Keratinocyte (primary cell): ENCODE measurements at regions not wholly inside any gene's neighbourhood (a gene's known extent, or its start where the extent isn't known, plus 50 kb on each side); places are given as distances from the start of the nearest gene placed in this dataset.
"Not testable (repeated sequence)": the region's sequence is repeated elsewhere in the genome, so short reads cannot be mapped to it uniquely, and the experiment has no call there.

Experiments
- DNase-seq: peaks from one replicate; pipeline ENCODE4 v3.0.0-alpha.2; 2011; ENCODE audit warnings: low read depth, missing footprints, low spot score
- FAIRE-seq: peaks from 2 replicates; lab custom pipeline; 2011; peaks lifted over from hg19 to GRCh38; lab: Jason Lieb, UNC
- H2AFZ ChIP-seq: 2 replicates; pipeline ENCODE4 v1.6.0; 2012; ENCODE audit warnings: low read length, control low read depth, inconsistent platforms; ENCODE audit not compliant: control insufficient read depth
- H3K27ac ChIP-seq: 2 replicates; pipeline ENCODE4 v1.5.1; 2011; ENCODE audit warnings: low read length; ENCODE audit not compliant: control insufficient read depth, insufficient read depth
- H3K27me3 ChIP-seq: 3 replicates; pipeline ENCODE4 v1.6.0; 2011; ENCODE audit warnings: low read length; ENCODE audit not compliant: control insufficient read depth, insufficient read depth; ENCODE audit errors: extremely low read depth
- H3K36me3 ChIP-seq, 2 experiments: 2 replicates in 1 of 2; 3 replicates in 1 of 2; pipeline ENCODE4 v1.5.1; 2011; ENCODE audit warnings: low read length in 2 of 2, mild to moderate bottlenecking in 1 of 2; ENCODE audit not compliant: control insufficient read depth in 2 of 2, insufficient read depth in 2 of 2; ENCODE audit errors: extremely low read depth in 1 of 2
- H3K4me1 ChIP-seq: 3 replicates; pipeline ENCODE4 v1.5.1; 2011; ENCODE audit warnings: low read length; ENCODE audit not compliant: control insufficient read depth, insufficient read depth; ENCODE audit errors: extremely low read depth
- H3K4me2 ChIP-seq: 3 replicates; pipeline ENCODE4 v1.6.0; 2011; ENCODE audit warnings: low read depth, low read length; ENCODE audit not compliant: control insufficient read depth, insufficient read depth; ENCODE audit errors: extremely low read depth
- H3K4me3 ChIP-seq, 3 experiments: fragments of 200-600 bp in 1 of 3; sonication (generic) in 1 of 3; 2 replicates in 2 of 3; 3 replicates in 1 of 3; pipeline ENCODE4 v1.5.1; 2011 to 2016; ENCODE audit warnings: low read length in 3 of 3, mild to moderate bottlenecking in 3 of 3, control low read depth in 2 of 3, inconsistent platforms in 1 of 3, low read depth in 1 of 3, mixed read lengths in 1 of 3, mixed run types in 1 of 3, moderate library complexity in 1 of 3; ENCODE audit not compliant: control insufficient read depth in 2 of 3, insufficient read depth in 2 of 3; ENCODE audit errors: extremely low read depth in 1 of 3
- H3K79me2 ChIP-seq: 2 replicates; pipeline ENCODE4 v1.6.0; 2012; ENCODE audit warnings: low read length; ENCODE audit not compliant: control insufficient read depth, insufficient read depth
- H3K9ac ChIP-seq: 3 replicates; pipeline ENCODE4 v1.6.0; 2011; ENCODE audit warnings: low read length; ENCODE audit not compliant: control insufficient read depth, insufficient read depth; ENCODE audit errors: extremely low read depth
- H3K9me1 ChIP-seq: 3 replicates; pipeline ENCODE4 v1.6.0; 2011; ENCODE audit warnings: low read length; ENCODE audit not compliant: control insufficient read depth, insufficient read depth; ENCODE audit errors: extremely low read depth
- H3K9me3 ChIP-seq: 2 replicates; pipeline ENCODE4 v1.5.1; 2012; ENCODE audit warnings: low read depth, low read length; ENCODE audit not compliant: control insufficient read depth
- H4K20me1 ChIP-seq: 3 replicates; pipeline ENCODE4 v1.6.0; 2011; ENCODE audit warnings: low read length; ENCODE audit not compliant: control insufficient read depth, insufficient read depth; ENCODE audit errors: extremely low read depth
- CTCF ChIP-seq, 3 experiments: IDR thresholded peaks in 1 of 3; conservative IDR thresholded peaks in 1 of 3; optimal IDR thresholded peaks in 1 of 3; 2 replicates in 2 of 3; 3 replicates in 1 of 3; pipeline versions ENCODE3 to v1.5.1; 2011; ENCODE audit warnings: low read length in 3 of 3, mild to moderate bottlenecking in 3 of 3, moderate library complexity in 2 of 3, control low read depth in 1 of 3, inconsistent platforms in 1 of 3; ENCODE audit not compliant: insufficient read depth in 2 of 3; ENCODE audit errors: extremely low read depth in 1 of 3
- EZH2 ChIP-seq: IDR thresholded peaks from one replicate; pipeline ENCODE4 v1.6.1; 2012; ENCODE audit warnings: inconsistent platforms, mild to moderate bottlenecking, low read length, moderate library complexity
- dilution Hi-C: fragments of 300-500 bp; cut with MboI; formaldehyde crosslinking; loops from one replicate; pipeline ENCODE4 v1.7.0; 2020; ENCODE audit warnings: low sequenced_read_pairs; ENCODE audit not compliant: extremely low pct_ligation_motif_present

- Histone ChIP-seq H3K79me2 (no peaks in the 10 kb centered on the region), H3K27ac (no peak overlapping the region), H3K9me3 (no peaks in the 10 kb centered on the region), H3K9ac (no peak overlapping the region), H3K4me2 (no peak overlapping the region), H3K4me3 (no peak overlapping the region), H2AFZ (no peak overlapping the region), H4K20me1 (no peaks in the 10 kb centered on the region), H3K27me3 (no peaks in the 10 kb centered on the region), H3K4me1 (no peaks in the 10 kb centered on the region), H3K9me1 (no peaks in the 10 kb centered on the region), H3K36me3 (no peaks in the 10 kb centered on the region)
- dilution Hi-C loops = no loop called here
- DNase-seq (no peak), FAIRE-seq (no peak)
- TF ChIP-seq EZH2 = no peak
- TF ChIP-seq CTCF (optimal IDR thresholded peaks at IDR 0.05 in 1 of 3, IDR thresholded peaks at IDR 0.05 in 1 of 3, conservative IDR thresholded peaks at IDR 0.05 in 1 of 3; ENCODE audit: extremely low read depth in 1 of 3, insufficient read depth in 2 of 3, low read length in 3 of 3) = no peak
These were observed 633.4 kb downstream of the EPHA3 start for GRCh38 chr3:89740881-89741177.

- H3K9me3 ChIP-seq = no peaks in the 10 kb centered on the region
- H3K4me1 ChIP-seq = no peaks in the 10 kb centered on the region
- no peak overlapping the region for H3K4me3 ChIP-seq
- FAIRE-seq (no peak), DNase-seq (no peak)
- no peaks in the 10 kb centered on the region for H4K20me1 ChIP-seq
- TF ChIP-seq CTCF (optimal IDR thresholded peaks at IDR 0.05 in 1 of 3, IDR thresholded peaks at IDR 0.05 in 1 of 3, conservative IDR thresholded peaks at IDR 0.05 in 1 of 3; ENCODE audit: extremely low read depth in 1 of 3, insufficient read depth in 2 of 3, low read length in 3 of 3) (no peak), EZH2 (no peak)
- no peak overlapping the region for H3K4me2 ChIP-seq
- no peaks in the 10 kb centered on the region for H3K79me2 ChIP-seq
- no peak overlapping the region for H2AFZ ChIP-seq
- dilution Hi-C loops = no loop called here
- no peaks in the 10 kb centered on the region for H3K9me1 ChIP-seq
- no peak overlapping the region for H3K9ac ChIP-seq
- no peaks in the 10 kb centered on the region for H3K36me3 ChIP-seq
- no peak overlapping the region for H3K27ac ChIP-seq
- H3K27me3 ChIP-seq = no peaks in the 10 kb centered on the region
These were observed 635.1 kb downstream of the EPHA3 start for GRCh38 chr3:89742546-89742945.

- H3K4me3 ChIP-seq, H3K36me3 ChIP-seq, H3K27ac ChIP-seq, dilution Hi-C loops, H3K4me2 ChIP-seq, DNase-seq, H3K27me3 ChIP-seq, H3K9ac ChIP-seq, H3K79me2 ChIP-seq, FAIRE-seq, H4K20me1 ChIP-seq, H3K9me1 ChIP-seq, H2AFZ ChIP-seq, H3K9me3 ChIP-seq, H3K4me1 ChIP-seq: not testable (repeated sequence)
These were observed 640.3 kb downstream of the EPHA3 start for GRCh38 chr3:89747541-89748278.
